ENCODE measurements at regions not wholly inside any gene's neighbourhood (a gene's known extent, or its start where the extent isn't known, plus 50 kb on each side); places are given as distances from the start of the nearest gene placed in this dataset.

DNA sequence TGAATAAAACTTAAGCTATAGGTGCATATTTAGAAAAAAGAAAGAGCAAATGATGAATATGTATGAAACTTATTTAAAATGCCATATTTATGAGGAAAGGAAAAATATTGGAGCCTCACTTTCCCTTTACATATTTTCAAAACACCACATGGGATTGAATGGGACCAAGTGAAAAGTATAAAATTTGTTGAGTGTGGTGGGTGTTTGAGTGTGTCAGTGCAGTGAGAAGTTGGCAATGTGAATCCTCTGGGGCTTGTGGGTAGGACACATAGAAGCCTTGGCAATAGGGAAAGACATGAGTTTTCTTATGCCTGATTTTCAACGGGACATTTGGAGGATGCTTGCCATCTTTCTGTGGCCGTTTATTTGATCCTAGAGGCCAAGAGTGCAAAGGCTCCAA lies 502.2 kb upstream of the CELF4 start:
- TF ChIP-seq, protein P1, sequence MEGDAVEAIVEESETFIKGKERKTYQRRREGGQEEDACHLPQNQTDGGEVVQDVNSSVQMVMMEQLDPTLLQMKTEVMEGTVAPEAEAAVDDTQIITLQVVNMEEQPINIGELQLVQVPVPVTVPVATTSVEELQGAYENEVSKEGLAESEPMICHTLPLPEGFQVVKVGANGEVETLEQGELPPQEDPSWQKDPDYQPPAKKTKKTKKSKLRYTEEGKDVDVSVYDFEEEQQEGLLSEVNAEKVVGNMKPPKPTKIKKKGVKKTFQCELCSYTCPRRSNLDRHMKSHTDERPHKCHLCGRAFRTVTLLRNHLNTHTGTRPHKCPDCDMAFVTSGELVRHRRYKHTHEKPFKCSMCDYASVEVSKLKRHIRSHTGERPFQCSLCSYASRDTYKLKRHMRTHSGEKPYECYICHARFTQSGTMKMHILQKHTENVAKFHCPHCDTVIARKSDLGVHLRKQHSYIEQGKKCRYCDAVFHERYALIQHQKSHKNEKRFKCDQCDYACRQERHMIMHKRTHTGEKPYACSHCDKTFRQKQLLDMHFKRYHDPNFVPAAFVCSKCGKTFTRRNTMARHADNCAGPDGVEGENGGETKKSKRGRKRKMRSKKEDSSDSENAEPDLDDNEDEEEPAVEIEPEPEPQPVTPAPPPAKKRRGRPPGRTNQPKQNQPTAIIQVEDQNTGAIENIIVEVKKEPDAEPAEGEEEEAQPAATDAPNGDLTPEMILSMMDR (conservative IDR thresholded peaks at IDR 0.05 in 1 of 2, IDR thresholded peaks at IDR 0.05 in 1 of 2; ENCODE audit: extremely low read depth in 1 of 2, insufficient read depth in 1 of 2, low read depth in 1 of 2, low read length in 2 of 2): no peak
- TF ChIP-seq EZH2 (IDR thresholded peaks at IDR 0.05; ENCODE audit: borderline replicate concordance, low read length): no peak
